ENCODE measurements at regions not wholly inside any gene's neighbourhood (a gene's known extent, or its start where the extent isn't known, plus 50 kb on each side); places are given as distances from the start of the nearest gene placed in this dataset.

DNA sequence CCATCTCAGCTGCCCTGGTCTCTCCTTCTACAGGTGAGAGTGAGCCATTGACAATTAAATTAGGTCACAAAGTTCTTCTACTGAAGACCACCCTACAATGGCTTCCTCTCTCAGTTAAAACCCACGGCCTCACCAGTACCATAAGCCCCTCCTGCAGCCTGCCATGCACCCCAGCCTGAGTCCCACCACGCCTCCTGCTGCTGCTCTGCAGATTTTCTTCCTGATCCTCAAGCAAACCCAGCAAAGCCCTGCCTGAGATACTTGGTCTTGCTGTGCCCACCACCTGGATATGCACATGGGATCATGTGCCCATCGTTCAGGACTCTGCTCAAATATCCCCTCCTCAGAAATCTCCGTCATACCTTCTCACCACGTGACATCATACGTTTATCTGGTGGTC, 696.6 kb downstream of the RNF144A start:
- TF ChIP-seq POLR2A (IDR thresholded peaks at IDR 0.05) = no peak
- TF ChIP-seq, protein P1, sequence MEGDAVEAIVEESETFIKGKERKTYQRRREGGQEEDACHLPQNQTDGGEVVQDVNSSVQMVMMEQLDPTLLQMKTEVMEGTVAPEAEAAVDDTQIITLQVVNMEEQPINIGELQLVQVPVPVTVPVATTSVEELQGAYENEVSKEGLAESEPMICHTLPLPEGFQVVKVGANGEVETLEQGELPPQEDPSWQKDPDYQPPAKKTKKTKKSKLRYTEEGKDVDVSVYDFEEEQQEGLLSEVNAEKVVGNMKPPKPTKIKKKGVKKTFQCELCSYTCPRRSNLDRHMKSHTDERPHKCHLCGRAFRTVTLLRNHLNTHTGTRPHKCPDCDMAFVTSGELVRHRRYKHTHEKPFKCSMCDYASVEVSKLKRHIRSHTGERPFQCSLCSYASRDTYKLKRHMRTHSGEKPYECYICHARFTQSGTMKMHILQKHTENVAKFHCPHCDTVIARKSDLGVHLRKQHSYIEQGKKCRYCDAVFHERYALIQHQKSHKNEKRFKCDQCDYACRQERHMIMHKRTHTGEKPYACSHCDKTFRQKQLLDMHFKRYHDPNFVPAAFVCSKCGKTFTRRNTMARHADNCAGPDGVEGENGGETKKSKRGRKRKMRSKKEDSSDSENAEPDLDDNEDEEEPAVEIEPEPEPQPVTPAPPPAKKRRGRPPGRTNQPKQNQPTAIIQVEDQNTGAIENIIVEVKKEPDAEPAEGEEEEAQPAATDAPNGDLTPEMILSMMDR (IDR thresholded peaks at IDR 0.05) = no peak
